Tibial artery (tissue), 4 donors: ENCODE measurements at regions not wholly inside any gene's neighbourhood (a gene's known extent, or its start where the extent isn't known, plus 50 kb on each side); places are given as distances from the start of the nearest gene placed in this dataset.

Experiments used
- DNase-seq, 2 donors: peaks; one replicate each; pipeline ENCODE4 v3.0.0-alpha.2; 2019
- H3K27ac ChIP-seq, 2 donors: fragments of 200-600 bp; sonication (generic) in 1 of 2; 1 replicate in 1 of 2; 2 replicates in 1 of 2; pipeline ENCODE4 v1.5.1; 2018 to 2019; ENCODE audit warnings: mild to moderate bottlenecking in 1 of 2
- H3K27me3 ChIP-seq, 2 donors: fragments of 200-600 bp; sonication (generic) in 1 of 2; one replicate each; pipeline versions ENCODE4 v1.5.1 to v1.6.0; 2016 to 2019
- H3K36me3 ChIP-seq, 3 donors: fragments of 200-600 bp; sonication (generic) in 2 of 3; one replicate each; pipeline ENCODE4 v1.5.1; 2016 to 2019; ENCODE audit warnings: mild to moderate bottlenecking in 2 of 3
- H3K4me1 ChIP-seq, 4 donors: fragments of 200-600 bp; sonication (generic) in 2 of 4; 1 replicate in 3 of 4; 2 replicates in 1 of 4; pipeline ENCODE4 v1.5.1; 2016 to 2019
- H3K4me3 ChIP-seq, 2 donors: fragments of 200-600 bp; sonication (generic) in 1 of 2; 1 replicate in 1 of 2; 2 replicates in 1 of 2; pipeline ENCODE4 v1.5.1; 2018 to 2019; ENCODE audit warnings: mild to moderate bottlenecking in 2 of 2
- H3K9me3 ChIP-seq, 3 donors: fragments of 200-600 bp; sonication (generic) in 1 of 3; one replicate each; pipeline ENCODE4 v1.5.1; 2016 to 2019
- CTCF ChIP-seq, 2 experiments: fragments of 200-600 bp in 1 of 2; fragments of 450-650 bp in 1 of 2; IDR thresholded peaks; one replicate each; pipeline ENCODE4 v1.5.1; 2017 to 2019; ENCODE audit warnings: antibody characterized with exemption in 2 of 2, mild to moderate bottlenecking in 1 of 2, moderate library complexity in 1 of 2
- intact Hi-C: fragments of 100-400 bp; cut with DNase I; formaldehyde crosslinking; loops from one replicate; pipeline ENCODE4 v1.15.0; 2023; ENCODE audit warnings: low total_unique reads

- intact Hi-C loops = loop anchor here (10.0 kb wide), 1 partner anchor 159 kb away; no protein-coding TSS in a partner anchor
- Histone ChIP-seq H3K4me1 (peaks cover 0 to 13% (median 6%) of the 10 kb centered on the region in 4 donors), H3K27me3 (no peaks in the 10 kb centered on the region), H3K36me3 (no peaks in the 10 kb centered on the region), H3K4me3 (no peak overlapping the region), H3K27ac (no peak overlapping the region), H3K9me3 (no peaks in the 10 kb centered on the region)
- TF ChIP-seq CTCF (IDR thresholded peaks at IDR 0.05) = no peak
- no peak for DNase-seq
Measured at GRCh38 chr5:91263898-91264297, 119.2 kb downstream of the ARRDC3 start.

- no peak overlapping the region for H3K27ac ChIP-seq
- no peaks in the 10 kb centered on the region for H3K27me3 ChIP-seq
- no peak for TF ChIP-seq CTCF (IDR thresholded peaks at IDR 0.05)
- no peaks in the 10 kb centered on the region for H3K4me1 ChIP-seq
- intact Hi-C loops = no loop called here
- H3K36me3 ChIP-seq = no peaks in the 10 kb centered on the region
- no peaks in the 10 kb centered on the region for H3K9me3 ChIP-seq
- no peak for DNase-seq
- no peak overlapping the region for H3K4me3 ChIP-seq
Measured at GRCh38 chr5:91257301-91257700, 125.8 kb downstream of the ARRDC3 start.

- no peaks in the 10 kb centered on the region for H3K27me3 ChIP-seq
- no peaks in the 10 kb centered on the region for H3K4me1 ChIP-seq
- no peak for DNase-seq
- H3K9me3 ChIP-seq = no peaks in the 10 kb centered on the region
- H3K36me3 ChIP-seq = no peaks in the 10 kb centered on the region
- H3K4me3 ChIP-seq = no peak overlapping the region
- H3K27ac ChIP-seq = no peak overlapping the region
- intact Hi-C loops = no loop called here
- no peak for TF ChIP-seq CTCF (IDR thresholded peaks at IDR 0.05)
Measured at GRCh38 chr5:91256142-91256524, 127.0 kb downstream of the ARRDC3 start.

- DNase-seq = no peak
- no peak overlapping the region for H3K27ac ChIP-seq
- intact Hi-C loops = no loop called here
- no peak for TF ChIP-seq CTCF (IDR thresholded peaks at IDR 0.05)
- H3K27me3 ChIP-seq = no peaks in the 10 kb centered on the region
- H3K36me3 ChIP-seq = no peaks in the 10 kb centered on the region
- no peaks in the 10 kb centered on the region for H3K4me1 ChIP-seq
- peaks cover 0 to 3% (median 0%) of the 10 kb centered on the region in 3 donors for H3K9me3 ChIP-seq
- H3K4me3 ChIP-seq = no peak overlapping the region
Measured at GRCh38 chr5:91255396-91256141, 127.5 kb downstream of the ARRDC3 start.

- intact Hi-C loops = no loop called here
- H3K4me1 ChIP-seq = no peaks in the 10 kb centered on the region
- no peaks in the 10 kb centered on the region for H3K36me3 ChIP-seq
- no peak for TF ChIP-seq CTCF (IDR thresholded peaks at IDR 0.05)
- no peak for DNase-seq
- H3K27me3 ChIP-seq = no peaks in the 10 kb centered on the region
- H3K4me3 ChIP-seq = no peak overlapping the region
- H3K9me3 ChIP-seq = peaks cover 0 to 5% (median 0%) of the 10 kb centered on the region in 3 donors
- H3K27ac ChIP-seq = no peak overlapping the region
Measured at GRCh38 chr5:91252916-91253315, 130.2 kb downstream of the ARRDC3 start.
